BE2C (cell line): ENCODE measurements at regions not wholly inside any gene's neighbourhood (a gene's known extent, or its start where the extent isn't known, plus 50 kb on each side); places are given as distances from the start of the nearest gene placed in this dataset.

ENCODE experiments used
- DNase-seq: peaks from one replicate; pipeline ENCODE4 v3.0.0-alpha.2; 2020
- H3K27me3 ChIP-seq: fragments of 250-450 bp; sonication (Bioruptor Pico); 2 replicates; pipeline ENCODE4 v1.5.1; 2020; ENCODE audit warnings: mild to moderate bottlenecking
- H3K36me3 ChIP-seq: fragments of 250-450 bp; sonication (Bioruptor Pico); 2 replicates; pipeline ENCODE4 v1.5.1; 2020; ENCODE audit warnings: mild to moderate bottlenecking
- H3K4me1 ChIP-seq: fragments of 250-450 bp; sonication (Bioruptor Pico); 2 replicates; pipeline ENCODE4 v1.5.1; 2020
- H3K4me3 ChIP-seq: 2 replicates; pipeline ENCODE4 v1.5.1; 2011; ENCODE audit warnings: low read depth, low read length
- H3K9me3 ChIP-seq: fragments of 250-450 bp; sonication (Bioruptor Pico); 2 replicates; pipeline ENCODE4 v1.5.1; 2020
- CTCF ChIP-seq: IDR thresholded peaks from 2 replicates; pipeline ENCODE4 v1.5.1; 2012; ENCODE audit warnings: mild to moderate bottlenecking, low read depth, low read length

- DNase-seq: no peak
- H3K4me3 ChIP-seq: no peak overlapping the region
- no peaks in the 10 kb centered on the region for H3K4me1 ChIP-seq
- TF ChIP-seq CTCF: no peak
- peaks cover 41% of the 10 kb centered on the region for H3K27me3 ChIP-seq
- H3K9me3 ChIP-seq: no peaks in the 10 kb centered on the region
- H3K36me3 ChIP-seq: no peaks in the 10 kb centered on the region
These were observed 89.5 kb upstream of the DOCK9 start for GRCh38 chr13:99067159-99067985.

- DNase-seq: no peak
- Histone ChIP-seq H3K36me3 (no peaks in the 10 kb centered on the region), H3K27me3 (peaks cover 28% of the 10 kb centered on the region), H3K4me3 (no peak overlapping the region), H3K9me3 (no peaks in the 10 kb centered on the region), H3K4me1 (no peaks in the 10 kb centered on the region)
- no peak for TF ChIP-seq CTCF
These were observed 93.3 kb upstream of the DOCK9 start for GRCh38 chr13:99071211-99071610.

GRCh38 chr13:99071666-99072065, 93.8 kb upstream of the DOCK9 start:
- Histone ChIP-seq H3K36me3 (no peaks in the 10 kb centered on the region), H3K4me1 (no peaks in the 10 kb centered on the region), H3K9me3 (no peaks in the 10 kb centered on the region), H3K27me3 (peaks cover 28% of the 10 kb centered on the region), H3K4me3 (no peak overlapping the region)
- TF ChIP-seq CTCF: no peak
- no peak for DNase-seq

- no peak for TF ChIP-seq CTCF
These were observed 94.5 kb upstream of the DOCK9 start for GRCh38 chr13:99072356-99072755.

GRCh38 chr13:99072941-99073340, 95.1 kb upstream of the DOCK9 start:
- no peak overlapping the region for H3K4me3 ChIP-seq
- no peak for TF ChIP-seq CTCF
- no peak for DNase-seq
- peaks cover 33% of the 10 kb centered on the region for H3K27me3 ChIP-seq
- H3K36me3 ChIP-seq: no peaks in the 10 kb centered on the region
- H3K4me1 ChIP-seq: no peaks in the 10 kb centered on the region
- no peaks in the 10 kb centered on the region for H3K9me3 ChIP-seq

More at GRCh38 chr13:99072356-99072755, 94.5 kb upstream of the DOCK9 start:
- Histone ChIP-seq H3K9me3 (no peaks in the 10 kb centered on the region), H3K27me3 (peaks cover 28% of the 10 kb centered on the region), H3K4me3 (no peak overlapping the region), H3K4me1 (no peaks in the 10 kb centered on the region), H3K36me3 (no peaks in the 10 kb centered on the region)
- no peak for DNase-seq

GRCh38 chr13:99074693-99075092, 96.8 kb upstream of the DOCK9 start:
- H3K4me3 ChIP-seq: no peak overlapping the region
- no peaks in the 10 kb centered on the region for H3K36me3 ChIP-seq
- H3K27me3 ChIP-seq: peaks cover 43% of the 10 kb centered on the region
- H3K4me1 ChIP-seq: no peaks in the 10 kb centered on the region
- no peak for DNase-seq
- H3K9me3 ChIP-seq: no peaks in the 10 kb centered on the region
- no peak for TF ChIP-seq CTCF
